ENCODE measurements at regions not wholly inside any gene's neighbourhood (a gene's known extent, or its start where the extent isn't known, plus 50 kb on each side); places are given as distances from the start of the nearest gene placed in this dataset.

- DNase-seq (ENCODE audit: low spot score), result no peak
These were observed 106.2 kb downstream of the SMIM20 start for GRCh38 chr4:26020083-26020668.

GRCh38 chr4:26020881-26021280 is 106.9 kb downstream of the SMIM20 start:
- DNase-seq (ENCODE audit: low spot score), result no peak

GRCh38 chr4:26021417-26022345 is 107.7 kb downstream of the SMIM20 start:
- no peak for DNase-seq (ENCODE audit: low spot score)

GRCh38 chr4:26022346-26023202 is 108.6 kb downstream of the SMIM20 start:
- no peak for DNase-seq (ENCODE audit: low spot score)

- DNase-seq (ENCODE audit: low spot score), result no peak
These were observed 109.4 kb downstream of the SMIM20 start for GRCh38 chr4:26023203-26023972.

GRCh38 chr4:26024079-26024478 is 110.1 kb downstream of the SMIM20 start:
- DNase-seq (ENCODE audit: low spot score), result no peak

- no peak for DNase-seq (ENCODE audit: low spot score)
These were observed 114.2 kb downstream of the SMIM20 start for GRCh38 chr4:26028133-26028792.

GRCh38 chr4:26028793-26029567 is 115.0 kb downstream of the SMIM20 start:
- peak; percentile 76 for DNase-seq (ENCODE audit: low spot score)

GRCh38 chr4:26029568-26030131 is 115.6 kb downstream of the SMIM20 start:
- DNase-seq (ENCODE audit: low spot score), result no peak

- DNase-seq (ENCODE audit: low spot score), result no peak
These were observed 116.2 kb downstream of the SMIM20 start for GRCh38 chr4:26030260-26030667.

- no peak for DNase-seq (ENCODE audit: low spot score)
These were observed 116.8 kb downstream of the SMIM20 start for GRCh38 chr4:26030780-26031179.

GRCh38 chr4:26031704-26032103 is 117.7 kb downstream of the SMIM20 start:
- no peak for DNase-seq (ENCODE audit: low spot score)

- no peak for DNase-seq (ENCODE audit: low spot score)
These were observed 118.1 kb downstream of the SMIM20 start for GRCh38 chr4:26032142-26032541.

GRCh38 chr4:26032630-26033317 is 118.8 kb downstream of the SMIM20 start:
- DNase-seq (ENCODE audit: low spot score), result no peak

GRCh38 chr4:26033389-26033788 is 119.4 kb downstream of the SMIM20 start:
- no peak for DNase-seq (ENCODE audit: low spot score)

- DNase-seq (ENCODE audit: low spot score), result no peak
These were observed 120.8 kb downstream of the SMIM20 start for GRCh38 chr4:26034849-26035248.

GRCh38 chr4:26035921-26036320 is 121.9 kb downstream of the SMIM20 start:
- no peak for DNase-seq (ENCODE audit: low spot score)

- DNase-seq (ENCODE audit: low spot score), result no peak
These were observed 125.8 kb downstream of the SMIM20 start for GRCh38 chr4:26039639-26040359.

GRCh38 chr4:26044524-26044923 is 130.5 kb downstream of the SMIM20 start:
- DNase-seq (ENCODE audit: low spot score), result no peak
